Endothelial cell of umbilical vein (primary cell): ENCODE measurements at regions not wholly inside any gene's neighbourhood (a gene's known extent, or its start where the extent isn't known, plus 50 kb on each side); places are given as distances from the start of the nearest gene placed in this dataset.

Experiments used
- BruUV-seq: library from RNA; stranded (reverse); fragments of 400-500 nt; replicated peaks from 2 replicates; lab custom pipeline; 2021; lab: Mats Ljungman, UMichigan
- CTCF ChIA-PET: fragments of 300-600, 350-600 bp; sonication (Branson Sonifier 250); formaldehyde crosslinking; loops from one replicate; lab custom pipeline; 2021; ENCODE audit warnings: antibody characterized with exemption, inconsistent platforms; lab: Charles Lee
- POLR2A ChIA-PET: fragments of 300-600, 350-600 bp; sonication (Branson Sonifier 250); formaldehyde crosslinking; loops from one replicate; lab custom pipeline; 2021; ENCODE audit warnings: antibody characterized with exemption, inconsistent platforms; lab: Charles Lee
- DNase-seq: peaks from one replicate; pipeline ENCODE4 v3.0.0-alpha.2; 2011; ENCODE audit warnings: low read depth, low spot score
- FAIRE-seq: peaks from 2 replicates; lab custom pipeline; 2011; peaks lifted over from hg19 to GRCh38; lab: Jason Lieb, UNC
- H2AFZ ChIP-seq: 2 replicates; pipeline ENCODE4 v1.6.0; 2012; ENCODE audit warnings: low read depth, low read length, control low read depth, inconsistent platforms
- H3K27ac ChIP-seq: 2 replicates; pipeline ENCODE4 v1.5.1; 2011; ENCODE audit warnings: low read depth, mild to moderate bottlenecking, control low read depth, low read length, moderate library complexity; ENCODE audit not compliant: insufficient read depth
- H3K27me3 ChIP-seq, 2 experiments: 2 replicates each; pipeline versions ENCODE4 v1.6.0 to v1.6.1; 2011; ENCODE audit warnings: low read length in 2 of 2, mixed read lengths in 1 of 2; ENCODE audit not compliant: control insufficient read depth in 2 of 2, insufficient read depth in 2 of 2
- H3K36me3 ChIP-seq, 2 experiments: 2 replicates in 1 of 2; 3 replicates in 1 of 2; pipeline ENCODE4 v1.5.1; 2011; ENCODE audit warnings: low read length in 2 of 2, mild to moderate bottlenecking in 1 of 2, moderate library complexity in 1 of 2; ENCODE audit not compliant: control insufficient read depth in 2 of 2, insufficient read depth in 2 of 2; ENCODE audit errors: extremely low read depth in 1 of 2
- H3K4me1 ChIP-seq: 3 replicates; pipeline ENCODE4 v1.5.1; 2011; ENCODE audit warnings: mild to moderate bottlenecking, low read length; ENCODE audit not compliant: control insufficient read depth, insufficient read depth; ENCODE audit errors: extremely low read depth
- H3K4me2 ChIP-seq: 2 replicates; pipeline ENCODE4 v1.6.1; 2011; ENCODE audit warnings: low read length, control low read depth, mixed read lengths; ENCODE audit not compliant: insufficient read depth
- H3K4me3 ChIP-seq, 3 experiments: fragments of 200-600 bp in 1 of 3; sonication (generic), shearing (Covaris generic) in 1 of 3; replicated peaks in 1 of 3; 2 replicates each; pipeline ENCODE4 v1.5.1; 2011 to 2016; ENCODE audit warnings: control low read depth in 3 of 3, low read length in 3 of 3, mild to moderate bottlenecking in 2 of 3, inconsistent platforms in 1 of 3, low read depth in 1 of 3, moderate library complexity in 1 of 3; ENCODE audit not compliant: insufficient read depth in 1 of 3
- H3K79me2 ChIP-seq: 2 replicates; pipeline ENCODE4 v1.6.0; 2012; ENCODE audit warnings: low read length, inconsistent platforms; ENCODE audit not compliant: control insufficient read depth, insufficient read depth
- H3K9ac ChIP-seq: replicated peaks from 2 replicates; pipeline ENCODE3; 2011; ENCODE audit warnings: low read length, control low read depth; ENCODE audit not compliant: insufficient read depth; ENCODE audit errors: extremely low read depth
- H3K9me1 ChIP-seq: replicated peaks from 3 replicates; pipeline ENCODE4 v1.6.0; 2011; ENCODE audit warnings: mild to moderate bottlenecking, low read length; ENCODE audit not compliant: control insufficient read depth, insufficient read depth; ENCODE audit errors: extremely low read depth
- H3K9me3 ChIP-seq: replicated peaks from 2 replicates; pipeline ENCODE4 v1.5.1; 2012; ENCODE audit warnings: low read length, inconsistent platforms; ENCODE audit not compliant: control insufficient read depth, insufficient read depth
- H4K20me1 ChIP-seq: replicated peaks from 2 replicates; pipeline ENCODE3; 2011; ENCODE audit warnings: mild to moderate bottlenecking, low read length; ENCODE audit not compliant: control insufficient read depth, insufficient read depth; ENCODE audit errors: extremely low read depth
- EZH2 ChIP-seq: IDR thresholded peaks from 2 replicates; pipeline ENCODE4 v1.6.1; 2012; ENCODE audit warnings: borderline replicate concordance, low read depth, mild to moderate bottlenecking, moderate library complexity, low read length, inconsistent platforms; ENCODE audit not compliant: severe bottlenecking
- FOS ChIP-seq: IDR thresholded peaks from 2 replicates; pipeline ENCODE4 v1.6.1; 2011; ENCODE audit warnings: mild to moderate bottlenecking, low read length, moderate library complexity, borderline replicate concordance; ENCODE audit not compliant: insufficient read depth
- GATA2 ChIP-seq: IDR thresholded peaks from 2 replicates; pipeline ENCODE4 v1.7.0; 2011; ENCODE audit warnings: low read depth, mild to moderate bottlenecking, moderate library complexity, mixed read lengths, low read length; ENCODE audit not compliant: insufficient read length, insufficient read depth
- JUN ChIP-seq: IDR thresholded peaks from 2 replicates; pipeline ENCODE4 v1.6.1; 2011; ENCODE audit warnings: borderline replicate concordance, low read depth; ENCODE audit not compliant: insufficient read length, insufficient read depth
- MYC ChIP-seq: IDR thresholded peaks from one replicate; pipeline ENCODE4 v1.6.1; 2011; ENCODE audit warnings: mild to moderate bottlenecking, low read depth, low read length
- POLR2A ChIP-seq: IDR thresholded peaks from 2 replicates; pipeline ENCODE4 v1.6.1; 2012; ENCODE audit warnings: low read depth, mild to moderate bottlenecking, control low read depth, low read length
- POLR2AphosphoS5 ChIP-seq: IDR thresholded peaks from 2 replicates; pipeline ENCODE4 v1.6.1; 2012; ENCODE audit warnings: low read depth, mild to moderate bottlenecking, control low read depth, low read length, moderate library complexity; ENCODE audit not compliant: insufficient read depth
- dilution Hi-C: fragments of 300-500 bp; cut with MboI; formaldehyde crosslinking; loops from one replicate; pipeline ENCODE4 v1.15.0; 2019; ENCODE audit warnings: low sequenced_read_pairs; ENCODE audit not compliant: extremely low pct_ligation_motif_present
- intact Hi-C: fragments of 100-400 bp; cut with micrococcal nuclease; formaldehyde crosslinking; loops from one replicate; pipeline ENCODE4 v1.10.0; 2022
- TF ChIP-seq, protein P1 (sequence below), 2 donors: IDR thresholded peaks; 1 replicate in 1 of 2; 2 replicates in 1 of 2; pipeline ENCODE4 v1.5.1; 2011; ENCODE audit warnings: low read length in 2 of 2, mild to moderate bottlenecking in 2 of 2, moderate library complexity in 2 of 2, control low read depth in 1 of 2, inconsistent platforms in 1 of 2, low read depth in 1 of 2; ENCODE audit not compliant: insufficient read depth in 1 of 2; ENCODE audit errors: extremely low read depth in 1 of 2
- TF ChIP-seq, protein P2 (sequence below): IDR thresholded peaks from 2 replicates; pipeline ENCODE4 v1.6.1; 2011; ENCODE audit not compliant: insufficient read depth, insufficient read length

GRCh38 chr4:123162859-123163258 is 233.7 kb upstream of the SPRY1 start:
- Histone ChIP-seq H3K9ac (no peak overlapping the region), H4K20me1 (no peaks in the 10 kb centered on the region), H3K27me3 (no peaks in the 10 kb centered on the region), H3K4me1 (no peaks in the 10 kb centered on the region), H3K36me3 (no peaks in the 10 kb centered on the region), H3K9me1 (no peaks in the 10 kb centered on the region), H3K4me2 (no peak overlapping the region), H3K9me3 (no peaks in the 10 kb centered on the region), H2AFZ (no peak overlapping the region), H3K4me3 (no peak overlapping the region), H3K79me2 (no peaks in the 10 kb centered on the region), H3K27ac (no peak overlapping the region)
- DNase-seq (no peak), FAIRE-seq (no peak)
- no TSS peak for BruUV-seq
- TF ChIP-seq, protein P1, sequence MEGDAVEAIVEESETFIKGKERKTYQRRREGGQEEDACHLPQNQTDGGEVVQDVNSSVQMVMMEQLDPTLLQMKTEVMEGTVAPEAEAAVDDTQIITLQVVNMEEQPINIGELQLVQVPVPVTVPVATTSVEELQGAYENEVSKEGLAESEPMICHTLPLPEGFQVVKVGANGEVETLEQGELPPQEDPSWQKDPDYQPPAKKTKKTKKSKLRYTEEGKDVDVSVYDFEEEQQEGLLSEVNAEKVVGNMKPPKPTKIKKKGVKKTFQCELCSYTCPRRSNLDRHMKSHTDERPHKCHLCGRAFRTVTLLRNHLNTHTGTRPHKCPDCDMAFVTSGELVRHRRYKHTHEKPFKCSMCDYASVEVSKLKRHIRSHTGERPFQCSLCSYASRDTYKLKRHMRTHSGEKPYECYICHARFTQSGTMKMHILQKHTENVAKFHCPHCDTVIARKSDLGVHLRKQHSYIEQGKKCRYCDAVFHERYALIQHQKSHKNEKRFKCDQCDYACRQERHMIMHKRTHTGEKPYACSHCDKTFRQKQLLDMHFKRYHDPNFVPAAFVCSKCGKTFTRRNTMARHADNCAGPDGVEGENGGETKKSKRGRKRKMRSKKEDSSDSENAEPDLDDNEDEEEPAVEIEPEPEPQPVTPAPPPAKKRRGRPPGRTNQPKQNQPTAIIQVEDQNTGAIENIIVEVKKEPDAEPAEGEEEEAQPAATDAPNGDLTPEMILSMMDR (IDR thresholded peaks at IDR 0.05; ENCODE audit: extremely low read depth in 1 of 2, insufficient read depth in 1 of 2, low read depth in 1 of 2, low read length in 2 of 2) = no peak
- TF ChIP-seq GATA2 (no peak), EZH2 (no peak), MYC (no peak), JUN (no peak), FOS (no peak), POLR2AphosphoS5 (no peak), POLR2A (no peak)
- TF ChIP-seq, protein P2, sequence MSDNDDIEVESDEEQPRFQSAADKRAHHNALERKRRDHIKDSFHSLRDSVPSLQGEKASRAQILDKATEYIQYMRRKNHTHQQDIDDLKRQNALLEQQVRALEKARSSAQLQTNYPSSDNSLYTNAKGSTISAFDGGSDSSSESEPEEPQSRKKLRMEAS = no peak
- dilution Hi-C loops (no loop called here), intact Hi-C loops (no loop called here)
- CTCF ChIA-PET = interaction anchor here (1.3 kb wide), 1 partner anchor 9 kb away, joined by 3 read pairs; no protein-coding TSS in a partner anchor
- POLR2A ChIA-PET = no interaction called here
